B cell (primary cell): ENCODE measurements at regions not wholly inside any gene's neighbourhood (a gene's known extent, or its start where the extent isn't known, plus 50 kb on each side); places are given as distances from the start of the nearest gene placed in this dataset.

Source experiments
- ATAC-seq: fragments of 200-7000 bp; cut with Tn5 transposase; one replicate; pipeline ENCODE4 v1.10.0; 2021; ENCODE audit warnings: low read depth, mild to moderate bottlenecking, moderate number of reproducible peaks, moderate library complexity
- CTCF ChIA-PET: fragments of 350-600 bp; sonication (Branson Sonifier 250); formaldehyde crosslinking; loops from one replicate; lab custom pipeline; 2021; ENCODE audit warnings: antibody characterized with exemption, inconsistent platforms; lab: Charles Lee
- POLR2A ChIA-PET: fragments of 350-600 bp; sonication (Branson Sonifier 250); formaldehyde crosslinking; loops from one replicate; lab custom pipeline; 2021; ENCODE audit warnings: antibody characterized with exemption; lab: Charles Lee
- DNase-seq: peaks from one replicate; pipeline ENCODE4 v3.0.0; 2013
- H2AFZ ChIP-seq: 2 replicates; pipeline ENCODE4 v1.6.1; 2012; ENCODE audit warnings: mild to moderate bottlenecking, low read depth, low read length; ENCODE audit not compliant: insufficient read depth, poor library complexity, severe bottlenecking
- H3K27ac ChIP-seq, 2 donors: 1 replicate in 1 of 2; 2 replicates in 1 of 2; pipeline ENCODE4 v1.5.1; 2012 to 2013; ENCODE audit warnings: low read length in 2 of 2, mild to moderate bottlenecking in 2 of 2, moderate library complexity in 1 of 2
- H3K27me3 ChIP-seq, 4 experiments: fragments of 200-600 bp in 1 of 4; sonication (generic) in 1 of 4; replicated peaks in 1 of 4; 1 replicate in 2 of 4; 2 replicates in 2 of 4; pipeline versions ENCODE4 v1.6.1 to v1.7.0; 2013 to 2016; ENCODE audit warnings: low read length in 3 of 4, mild to moderate bottlenecking in 2 of 4, mixed read lengths in 1 of 4, moderate library complexity in 1 of 4; ENCODE audit not compliant: insufficient read depth in 4 of 4, control insufficient read depth in 3 of 4; ENCODE audit errors: control extremely low read depth in 1 of 4
- H3K36me3 ChIP-seq, 2 experiments: replicated peaks in 1 of 2; 1 replicate in 1 of 2; 2 replicates in 1 of 2; pipeline versions ENCODE4 v1.6.1 to v1.7.1; 2013; ENCODE audit warnings: low read length in 1 of 2; ENCODE audit not compliant: insufficient read depth in 2 of 2, control insufficient read depth in 1 of 2; ENCODE audit errors: control extremely low read depth in 1 of 2, extremely low read depth in 1 of 2
- H3K4me1 ChIP-seq, 2 donors: fragments of 200-600 bp in 1 of 2; sonication (generic) in 1 of 2; 1 replicate in 1 of 2; 2 replicates in 1 of 2; pipeline versions ENCODE4 v1.5.1 to v1.6.1; 2013 to 2017; ENCODE audit warnings: low read length in 2 of 2; ENCODE audit not compliant: control insufficient read depth in 2 of 2, insufficient read depth in 2 of 2
- H3K4me2 ChIP-seq: replicated peaks from 2 replicates; pipeline ENCODE3; 2012; ENCODE audit warnings: mild to moderate bottlenecking, low read depth, low read length; ENCODE audit not compliant: poor library complexity, severe bottlenecking
- H3K4me3 ChIP-seq, 5 experiments: fragments of 200-600 bp in 1 of 5; sonication (generic) in 1 of 5; 1 replicate in 3 of 5; 2 replicates in 2 of 5; pipeline versions ENCODE4 v1.5.1 to v1.7.0; 2011 to 2016; ENCODE audit warnings: low read length in 4 of 5, mild to moderate bottlenecking in 4 of 5, low read depth in 2 of 5, control low read depth in 1 of 5, moderate library complexity in 1 of 5; ENCODE audit not compliant: insufficient read depth in 1 of 5; ENCODE audit errors: control extremely low read depth in 1 of 5, extremely low read depth in 1 of 5
- H3K79me2 ChIP-seq: fragments of 200-600 bp; sonication (generic); one replicate; pipeline ENCODE4 v1.6.0; 2016; ENCODE audit warnings: low read length; ENCODE audit not compliant: control insufficient read depth, insufficient read depth
- H3K9ac ChIP-seq: fragments of 200-600 bp; sonication (generic); 2 replicates; pipeline ENCODE4 v1.6.1; 2017; ENCODE audit warnings: mild to moderate bottlenecking, low read length, moderate library complexity
- H3K9me3 ChIP-seq, 3 donors: one replicate each; pipeline versions ENCODE4 v1.6.1 to v1.7.1; 2013; ENCODE audit warnings: low read length in 2 of 3; ENCODE audit not compliant: control insufficient read depth in 2 of 3, insufficient read depth in 1 of 3; ENCODE audit errors: control extremely low read depth in 1 of 3
- H4K20me1 ChIP-seq: 2 replicates; pipeline ENCODE4 v1.6.0; 2012; ENCODE audit warnings: mild to moderate bottlenecking, low read length; ENCODE audit not compliant: insufficient read depth, control insufficient read depth, poor library complexity, severe bottlenecking
- H3K27ac Mint-ChIP-seq: one replicate; pipeline ENCODE4 v1.8.0; 2021; ENCODE audit warnings: mixed read lengths
- H3K27me3 Mint-ChIP-seq: one replicate; pipeline ENCODE4 v1.8.0; 2021; ENCODE audit warnings: mixed read lengths
- H3K4me1 Mint-ChIP-seq: one replicate; pipeline ENCODE4 v1.8.0; 2021; ENCODE audit warnings: mixed read lengths
- H3K4me3 Mint-ChIP-seq: one replicate; pipeline ENCODE4 v1.8.0; 2021; ENCODE audit warnings: mixed read lengths
- H3K9me3 Mint-ChIP-seq: one replicate; pipeline ENCODE4 v1.8.0; 2022; ENCODE audit warnings: mixed read lengths; ENCODE audit not compliant: insufficient read depth
- CTCF ChIP-seq: fragments of 200-600 bp; IDR thresholded peaks from one replicate; pipeline ENCODE4 v1.8.0; 2022; ENCODE audit warnings: antibody characterized with exemption, mild to moderate bottlenecking
- EZH2 ChIP-seq: IDR thresholded peaks from 2 replicates; pipeline ENCODE4 v1.6.1; 2012; ENCODE audit warnings: borderline replicate concordance, low read depth, mild to moderate bottlenecking, moderate library complexity, low read length; ENCODE audit not compliant: insufficient read depth, poor library complexity, severe bottlenecking
- WGBS: methylation state at CpG from one replicate; pipeline ENCODE4 v1.1.5; 2013; ENCODE audit warnings: missing lambda C conversion rate; ENCODE audit not compliant: insufficient coverage; 5-methylcytosine and 5-hydroxymethylcytosine counted together
- intact Hi-C: fragments of 100-400 bp; cut with micrococcal nuclease; formaldehyde crosslinking; loops from one replicate; pipeline ENCODE4 v1.10.0; 2022

DNA sequence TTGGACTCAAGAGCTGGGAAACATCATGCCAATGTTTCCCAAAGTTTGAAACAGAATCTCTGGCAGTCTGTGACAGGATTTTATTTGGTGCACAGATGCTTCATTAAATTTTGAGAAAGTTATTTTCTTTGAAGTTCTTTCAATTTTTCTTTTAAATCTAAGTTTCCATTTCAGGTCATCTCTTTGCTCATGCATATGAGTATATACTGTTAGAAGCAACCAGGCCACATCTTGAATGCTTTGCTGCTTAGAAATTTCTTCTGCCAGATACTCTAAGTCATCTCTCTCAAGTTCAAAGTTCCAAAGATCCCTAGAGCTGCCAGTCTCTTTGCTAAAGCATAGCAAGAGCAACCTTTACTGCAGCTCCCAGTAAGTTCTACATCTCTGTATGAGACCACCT, 59.1 kb upstream of the CCDC28A start:
- CTCF ChIA-PET, result no interaction called here

DNA sequence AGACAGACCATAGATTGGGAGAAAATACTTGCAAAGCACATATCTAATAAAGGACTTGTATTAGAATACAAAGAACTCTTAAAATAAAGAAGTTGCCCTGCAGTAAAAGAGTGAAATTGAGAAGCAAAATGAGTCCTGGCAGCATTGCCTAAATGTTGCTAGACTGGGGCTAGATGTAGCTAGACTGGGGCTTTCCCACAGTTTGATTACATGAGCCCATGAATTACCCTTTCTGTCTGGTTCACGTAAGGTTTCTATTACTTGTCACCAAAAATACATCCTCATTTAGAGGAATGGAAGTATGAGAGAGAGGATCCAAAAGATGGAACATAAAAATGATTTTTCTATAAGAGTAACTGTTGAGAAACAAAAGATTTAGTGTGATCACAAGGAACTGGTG, 57.6 kb upstream of the CCDC28A start:
- Mint-ChIP-seq H3K4me1 (peaks cover 11% of the 10 kb centered on the region), H3K27ac (no peak overlapping the region), H3K27me3 (peaks cover 13% of the 10 kb centered on the region), H3K4me3 (no peak overlapping the region), H3K9me3 (peaks cover 10% of the 10 kb centered on the region)
- peaks cover 0 to 12% (median 0%) of the 10 kb centered on the region in 3 donors for H3K9me3 ChIP-seq
- intact Hi-C loops, result no loop called here
- no peak overlapping the region for H3K4me3 ChIP-seq
- no peak for DNase-seq
- H3K9ac ChIP-seq, result no peak overlapping the region
- no peak overlapping the region for H3K27ac ChIP-seq
- CTCF ChIA-PET, result no interaction called here
- no CpG with 5 or more reads among the region's 1 CpG for WGBS
- peaks cover 0 to 6% of the 10 kb centered on the region in 2 donors for H3K4me1 ChIP-seq
- H3K4me2 ChIP-seq, result no peak overlapping the region
- peaks cover 0 to 14% (median 2%) of the 10 kb centered on the region in 4 experiments for H3K27me3 ChIP-seq
- ATAC-seq, result no peak
- TF ChIP-seq CTCF (no peak), EZH2 (no peak)
- H3K79me2 ChIP-seq, result no peaks in the 10 kb centered on the region
- H2AFZ ChIP-seq, result no peak overlapping the region
- POLR2A ChIA-PET, result no interaction called here
- no peaks in the 10 kb centered on the region for H4K20me1 ChIP-seq
- H3K36me3 ChIP-seq, result no peaks in the 10 kb centered on the region

More for the DNA sequence above, 59.1 kb upstream of the CCDC28A start:
- Mint-ChIP-seq H3K27ac (no peak overlapping the region), H3K4me3 (no peak overlapping the region), H3K27me3 (peaks cover 24% of the 10 kb centered on the region), H3K9me3 (peaks cover 10% of the 10 kb centered on the region), H3K4me1 (peaks cover 6% of the 10 kb centered on the region)
- DNase-seq (no peak), ATAC-seq (no peak)
- Histone ChIP-seq H4K20me1 (no peaks in the 10 kb centered on the region), H2AFZ (no peak overlapping the region), H3K4me1 (peaks cover 0 to 2% of the 10 kb centered on the region in 2 donors), H3K27ac (no peak overlapping the region), H3K79me2 (no peaks in the 10 kb centered on the region), H3K27me3 (peaks cover 0 to 14% (median 2%) of the 10 kb centered on the region in 4 experiments), H3K36me3 (no peaks in the 10 kb centered on the region), H3K9ac (no peak overlapping the region), H3K9me3 (peaks cover 0 to 12% (median 0%) of the 10 kb centered on the region in 3 donors), H3K4me3 (no peak overlapping the region), H3K4me2 (no peak overlapping the region)
- intact Hi-C loops, result no loop called here
- POLR2A ChIA-PET, result no interaction called here
- no peak for TF ChIP-seq EZH2
- no peak for TF ChIP-seq CTCF
